SH-SY5Y (cell line): ENCODE measurements at regions not wholly inside any gene's neighbourhood (a gene's known extent, or its start where the extent isn't known, plus 50 kb on each side); places are given as distances from the start of the nearest gene placed in this dataset.

Source experiments
- GATA2 ChIP-seq: IDR thresholded peaks from 2 replicates; pipeline ENCODE4 v1.6.1; 2011; ENCODE audit warnings: mild to moderate bottlenecking, low read depth, low read length
- GATA3 ChIP-seq: IDR thresholded peaks from 2 replicates; pipeline ENCODE4 v1.6.1; 2011; ENCODE audit warnings: low read depth, mild to moderate bottlenecking, low read length, moderate library complexity

GRCh38 chr6:12627053-12627452, 89.5 kb upstream of the PHACTR1 start:
- TF ChIP-seq GATA2 (no peak), GATA3 (no peak)
